PC-3 (cell line): ENCODE measurements at regions not wholly inside any gene's neighbourhood (a gene's known extent, or its start where the extent isn't known, plus 50 kb on each side); places are given as distances from the start of the nearest gene placed in this dataset.

Source experiments
- EZH2 ChIP-seq: fragments of 300-600 bp; sonication (generic); IDR thresholded peaks from one replicate; pipeline ENCODE4 v1.6.1; 2017; ENCODE audit warnings: antibody characterized with exemption, mild to moderate bottlenecking, low read length; ENCODE audit not compliant: unreplicated experiment
- EZH2phosphoT487 ChIP-seq: fragments of 300-600 bp; sonication (generic); IDR thresholded peaks from 2 replicates; pipeline ENCODE4 v1.6.1; 2018; ENCODE audit warnings: mild to moderate bottlenecking, antibody characterized with exemption, low read length, borderline replicate concordance
- TF ChIP-seq, protein P1 (sequence below): fragments of 300-600 bp; sonication (generic); conservative IDR thresholded peaks from 2 replicates; pipeline ENCODE4 v1.5.1; 2017; ENCODE audit warnings: antibody characterized with exemption, low read depth, mild to moderate bottlenecking, low read length

DNA sequence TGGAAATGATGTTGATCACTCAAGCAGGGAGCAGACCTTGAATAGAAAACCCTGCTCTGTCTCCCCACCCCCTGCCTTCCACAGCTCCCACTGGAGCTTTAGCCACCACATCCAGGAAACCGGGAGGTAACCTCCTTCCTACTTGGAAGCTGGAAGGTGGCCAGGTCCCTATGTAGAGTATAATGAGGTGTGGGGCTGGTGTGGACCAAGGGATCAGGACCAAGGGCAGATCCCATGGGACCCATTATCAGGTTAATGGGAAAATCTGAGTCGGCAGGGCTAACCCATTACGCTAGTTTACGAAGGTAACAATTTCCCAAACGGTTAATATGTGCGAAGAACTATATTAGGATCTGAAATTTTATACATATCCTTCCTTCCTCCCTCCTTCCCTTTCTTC, 321.9 kb downstream of the MIAT start:
- TF ChIP-seq, protein P1, sequence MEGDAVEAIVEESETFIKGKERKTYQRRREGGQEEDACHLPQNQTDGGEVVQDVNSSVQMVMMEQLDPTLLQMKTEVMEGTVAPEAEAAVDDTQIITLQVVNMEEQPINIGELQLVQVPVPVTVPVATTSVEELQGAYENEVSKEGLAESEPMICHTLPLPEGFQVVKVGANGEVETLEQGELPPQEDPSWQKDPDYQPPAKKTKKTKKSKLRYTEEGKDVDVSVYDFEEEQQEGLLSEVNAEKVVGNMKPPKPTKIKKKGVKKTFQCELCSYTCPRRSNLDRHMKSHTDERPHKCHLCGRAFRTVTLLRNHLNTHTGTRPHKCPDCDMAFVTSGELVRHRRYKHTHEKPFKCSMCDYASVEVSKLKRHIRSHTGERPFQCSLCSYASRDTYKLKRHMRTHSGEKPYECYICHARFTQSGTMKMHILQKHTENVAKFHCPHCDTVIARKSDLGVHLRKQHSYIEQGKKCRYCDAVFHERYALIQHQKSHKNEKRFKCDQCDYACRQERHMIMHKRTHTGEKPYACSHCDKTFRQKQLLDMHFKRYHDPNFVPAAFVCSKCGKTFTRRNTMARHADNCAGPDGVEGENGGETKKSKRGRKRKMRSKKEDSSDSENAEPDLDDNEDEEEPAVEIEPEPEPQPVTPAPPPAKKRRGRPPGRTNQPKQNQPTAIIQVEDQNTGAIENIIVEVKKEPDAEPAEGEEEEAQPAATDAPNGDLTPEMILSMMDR: no peak
- TF ChIP-seq EZH2: no peak
- no peak for TF ChIP-seq EZH2phosphoT487
